Panc1 (cell line): ENCODE measurements at regions not wholly inside any gene's neighbourhood (a gene's known extent, or its start where the extent isn't known, plus 50 kb on each side); places are given as distances from the start of the nearest gene placed in this dataset.

ENCODE experiments used
- ATAC-seq: fragments of 200-7000 bp; cut with Tn5 transposase; 2 replicates; pipeline ENCODE4 v1.9.1; 2020; ENCODE audit warnings: mild to moderate bottlenecking, moderate library complexity
- BruUV-seq: library from RNA; stranded (reverse); fragments of 400-500 nt; replicated peaks from 2 replicates; lab custom pipeline; 2021; lab: Mats Ljungman, UMichigan
- CTCF ChIA-PET: fragments of 300-600 bp; sonication (Branson Sonifier 250); formaldehyde crosslinking; loops from one replicate; lab custom pipeline; 2022; ENCODE audit warnings: antibody characterized with exemption; lab: Charles Lee
- POLR2A ChIA-PET: fragments of 300-600 bp; sonication (Branson Sonifier 250); formaldehyde crosslinking; loops from one replicate; lab custom pipeline; 2022; ENCODE audit warnings: antibody characterized with exemption; lab: Charles Lee
- DNase-seq: peaks from one replicate; pipeline ENCODE4 v3.0.0-alpha.2; 2010; ENCODE audit warnings: low read depth, low spot score
- H3K27ac ChIP-seq: 2 replicates; pipeline ENCODE4 v1.5.1; 2011; ENCODE audit warnings: mild to moderate bottlenecking, low read length, inconsistent platforms
- H3K27me3 ChIP-seq: fragments of 200-500 bp; sonication (Bioruptor generic); 2 replicates; pipeline ENCODE4 v1.6.0; 2014; ENCODE audit warnings: low read length, inconsistent platforms; ENCODE audit not compliant: control insufficient read depth, insufficient read depth
- H3K36me3 ChIP-seq: fragments of 200-500 bp; sonication (Bioruptor generic); 2 replicates; pipeline ENCODE4 v1.5.1; 2014; ENCODE audit warnings: inconsistent platforms, mild to moderate bottlenecking, low read length, moderate library complexity; ENCODE audit not compliant: control insufficient read depth, insufficient read depth
- H3K4me1 ChIP-seq: 2 replicates; pipeline ENCODE4 v1.5.1; 2011; ENCODE audit warnings: inconsistent platforms, mild to moderate bottlenecking, low read length, moderate library complexity; ENCODE audit not compliant: control insufficient read depth, insufficient read depth
- H3K4me3 ChIP-seq, 2 experiments: 2 replicates each; pipeline ENCODE4 v1.5.1; 2011 to 2012; ENCODE audit warnings: low read depth in 2 of 2, low read length in 2 of 2, mild to moderate bottlenecking in 2 of 2, inconsistent platforms in 1 of 2, moderate library complexity in 1 of 2
- H3K9me3 ChIP-seq: fragments of 200-500 bp; sonication (Bioruptor generic); 2 replicates; pipeline ENCODE4 v1.5.1; 2014; ENCODE audit warnings: low read depth, mild to moderate bottlenecking, inconsistent platforms, low read length, moderate library complexity; ENCODE audit not compliant: control insufficient read depth, insufficient read depth
- CTCF ChIP-seq: fragments of 450-650 bp; IDR thresholded peaks from 2 replicates; pipeline ENCODE4 v1.5.1; 2017; ENCODE audit warnings: mild to moderate bottlenecking
- POLR2AphosphoS5 ChIP-seq: IDR thresholded peaks from 2 replicates; pipeline ENCODE4 v1.6.1; 2012; ENCODE audit warnings: mild to moderate bottlenecking, low read depth, low read length, moderate library complexity
- SIN3A ChIP-seq: IDR thresholded peaks from 2 replicates; pipeline ENCODE4 v1.6.1; 2012; ENCODE audit warnings: low read depth, mild to moderate bottlenecking, low read length, moderate library complexity, borderline replicate concordance; ENCODE audit not compliant: insufficient read depth
- TCF7L2 ChIP-seq: IDR thresholded peaks from 2 replicates; pipeline ENCODE4 v1.6.1; 2011; ENCODE audit warnings: mild to moderate bottlenecking, low read depth, low read length, inconsistent platforms
- in situ Hi-C: cut with HindIII; loops from 2 replicates; pipeline ENCODE4 v1.10.0; 2016; ENCODE audit warnings: low sequenced_read_pairs, low pct_unique_long_range_greater_than_20kb
- intact Hi-C: fragments of 100-400 bp; cut with micrococcal nuclease; formaldehyde crosslinking; loops from one replicate; pipeline ENCODE4 v1.10.0; 2022; ENCODE audit not compliant: unreplicated experiment
- TF ChIP-seq, protein P1 (sequence below), 2 experiments: IDR thresholded peaks; 2 replicates each; pipeline ENCODE4 v1.6.1; 2011 to 2012; ENCODE audit warnings: low read depth in 2 of 2, control low read depth in 1 of 2, low read length in 1 of 2, mild to moderate bottlenecking in 1 of 2, moderate library complexity in 1 of 2; ENCODE audit not compliant: insufficient read depth in 1 of 2

GRCh38 chr3:165568907-165569462, 268.2 kb downstream of the BCHE start:
- ATAC-seq = no peak
- no peak for TF ChIP-seq CTCF
- no peak for TF ChIP-seq POLR2AphosphoS5
- CTCF ChIA-PET = no interaction called here
- Histone ChIP-seq H3K4me1 (no peaks in the 10 kb centered on the region), H3K27me3 (no peaks in the 10 kb centered on the region), H3K27ac (no peak overlapping the region), H3K36me3 (no peaks in the 10 kb centered on the region), H3K9me3 (no peaks in the 10 kb centered on the region), H3K4me3 (no peak overlapping the region)
- no peak for DNase-seq
- no TSS peak for BruUV-seq
- intact Hi-C loops (no loop called here), in situ Hi-C loops (no loop called here)
- POLR2A ChIA-PET = no interaction called here

GRCh38 chr3:165555785-165556184, 281.4 kb downstream of the BCHE start:
- Histone ChIP-seq H3K9me3 (no peaks in the 10 kb centered on the region), H3K4me3 (no peak overlapping the region), H3K36me3 (no peaks in the 10 kb centered on the region), H3K4me1 (no peaks in the 10 kb centered on the region), H3K27me3 (no peaks in the 10 kb centered on the region), H3K27ac (no peak overlapping the region)
- DNase-seq = no peak
- POLR2A ChIA-PET = no interaction called here
- ATAC-seq = no peak
- TF ChIP-seq SIN3A = no peak
- no peak for TF ChIP-seq CTCF
- no peak for TF ChIP-seq POLR2AphosphoS5
- TF ChIP-seq, protein P1, sequence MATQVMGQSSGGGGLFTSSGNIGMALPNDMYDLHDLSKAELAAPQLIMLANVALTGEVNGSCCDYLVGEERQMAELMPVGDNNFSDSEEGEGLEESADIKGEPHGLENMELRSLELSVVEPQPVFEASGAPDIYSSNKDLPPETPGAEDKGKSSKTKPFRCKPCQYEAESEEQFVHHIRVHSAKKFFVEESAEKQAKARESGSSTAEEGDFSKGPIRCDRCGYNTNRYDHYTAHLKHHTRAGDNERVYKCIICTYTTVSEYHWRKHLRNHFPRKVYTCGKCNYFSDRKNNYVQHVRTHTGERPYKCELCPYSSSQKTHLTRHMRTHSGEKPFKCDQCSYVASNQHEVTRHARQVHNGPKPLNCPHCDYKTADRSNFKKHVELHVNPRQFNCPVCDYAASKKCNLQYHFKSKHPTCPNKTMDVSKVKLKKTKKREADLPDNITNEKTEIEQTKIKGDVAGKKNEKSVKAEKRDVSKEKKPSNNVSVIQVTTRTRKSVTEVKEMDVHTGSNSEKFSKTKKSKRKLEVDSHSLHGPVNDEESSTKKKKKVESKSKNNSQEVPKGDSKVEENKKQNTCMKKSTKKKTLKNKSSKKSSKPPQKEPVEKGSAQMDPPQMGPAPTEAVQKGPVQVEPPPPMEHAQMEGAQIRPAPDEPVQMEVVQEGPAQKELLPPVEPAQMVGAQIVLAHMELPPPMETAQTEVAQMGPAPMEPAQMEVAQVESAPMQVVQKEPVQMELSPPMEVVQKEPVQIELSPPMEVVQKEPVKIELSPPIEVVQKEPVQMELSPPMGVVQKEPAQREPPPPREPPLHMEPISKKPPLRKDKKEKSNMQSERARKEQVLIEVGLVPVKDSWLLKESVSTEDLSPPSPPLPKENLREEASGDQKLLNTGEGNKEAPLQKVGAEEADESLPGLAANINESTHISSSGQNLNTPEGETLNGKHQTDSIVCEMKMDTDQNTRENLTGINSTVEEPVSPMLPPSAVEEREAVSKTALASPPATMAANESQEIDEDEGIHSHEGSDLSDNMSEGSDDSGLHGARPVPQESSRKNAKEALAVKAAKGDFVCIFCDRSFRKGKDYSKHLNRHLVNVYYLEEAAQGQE (IDR thresholded peaks at IDR 0.05; ENCODE audit: insufficient read depth in 1 of 2, low read depth in 2 of 2, low read length in 1 of 2) = no peak
- TF ChIP-seq TCF7L2 = no peak
- CTCF ChIA-PET = no interaction called here
- intact Hi-C loops = no loop called here
- no TSS peak for BruUV-seq
- in situ Hi-C loops = no loop called here
